Endometrium (tissue), 2 donors: ENCODE measurements at regions not wholly inside any gene's neighbourhood (a gene's known extent, or its start where the extent isn't known, plus 50 kb on each side); places are given as distances from the start of the nearest gene placed in this dataset.

Experiments
- FAIRE-seq: peaks from 2 replicates; lab custom pipeline; 2012; peaks lifted over from hg19 to GRCh38; lab: Jason Lieb, UNC
- donor health status: control.
- donor health status: control.

GRCh38 chr7:36100634-36101033 is 52.4 kb upstream of the EEPD1 start:
- FAIRE-seq: no peak
